ENCODE measurements at regions not wholly inside any gene's neighbourhood (a gene's known extent, or its start where the extent isn't known, plus 50 kb on each side); places are given as distances from the start of the nearest gene placed in this dataset.

GRCh38 chr2:120469426-120469825 lies 123.5 kb downstream of the INHBB start:
- TF ChIP-seq CTCF (IDR thresholded peaks at IDR 0.05 in 4 of 5, conservative IDR thresholded peaks at IDR 0.05 in 1 of 5) = no peak
- no peak for TF ChIP-seq POLR2A (IDR thresholded peaks at IDR 0.05)
